RKO (cell line): ENCODE measurements at regions not wholly inside any gene's neighbourhood (a gene's known extent, or its start where the extent isn't known, plus 50 kb on each side); places are given as distances from the start of the nearest gene placed in this dataset.

Experiments
- DNase-seq: peaks from one replicate; pipeline ENCODE4 v3.0.0-alpha.2; 2016; ENCODE audit warnings: low spot score

DNA sequence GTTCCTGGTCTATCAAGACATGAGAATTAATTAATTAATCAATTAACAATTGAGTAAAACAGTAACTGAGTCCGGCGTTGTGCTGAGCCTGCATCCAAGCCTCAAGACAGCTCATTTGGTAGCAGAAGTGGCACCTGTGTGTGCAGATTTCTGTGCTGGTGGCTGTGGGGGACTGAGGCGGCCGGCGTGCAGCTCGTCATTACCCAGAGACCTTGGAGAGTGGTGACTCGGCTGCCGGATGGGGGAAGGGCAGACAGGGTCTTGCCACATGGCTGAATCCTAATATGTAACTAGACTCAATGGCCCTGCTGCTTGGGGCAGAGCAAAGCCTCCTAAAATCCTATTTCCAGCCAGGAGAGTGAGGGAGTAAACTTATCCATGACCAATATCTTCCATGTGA is 510.2 kb downstream of the TCERG1L start:
- no peak for DNase-seq

DNA sequence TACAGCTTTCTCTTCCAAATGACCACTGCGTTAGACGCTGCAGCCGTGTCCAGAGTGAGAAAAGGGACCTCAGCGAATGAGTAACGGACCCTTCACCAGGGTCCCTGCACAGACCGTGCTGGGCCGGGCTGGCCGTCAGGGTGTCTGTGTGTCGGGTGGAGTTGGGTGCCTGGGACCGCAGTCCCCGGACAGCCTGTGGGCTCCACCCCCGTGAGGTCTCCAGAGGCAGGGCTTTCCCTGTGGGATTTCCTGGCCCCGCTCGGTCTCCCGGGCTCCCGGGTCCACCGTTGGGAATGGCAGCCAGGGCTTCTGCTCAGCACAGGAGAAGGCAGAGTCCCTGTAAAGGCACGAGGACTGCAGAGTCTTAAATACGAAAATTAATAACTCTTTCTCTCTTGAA is 509.7 kb downstream of the TCERG1L start:
- DNase-seq, result no peak

DNA sequence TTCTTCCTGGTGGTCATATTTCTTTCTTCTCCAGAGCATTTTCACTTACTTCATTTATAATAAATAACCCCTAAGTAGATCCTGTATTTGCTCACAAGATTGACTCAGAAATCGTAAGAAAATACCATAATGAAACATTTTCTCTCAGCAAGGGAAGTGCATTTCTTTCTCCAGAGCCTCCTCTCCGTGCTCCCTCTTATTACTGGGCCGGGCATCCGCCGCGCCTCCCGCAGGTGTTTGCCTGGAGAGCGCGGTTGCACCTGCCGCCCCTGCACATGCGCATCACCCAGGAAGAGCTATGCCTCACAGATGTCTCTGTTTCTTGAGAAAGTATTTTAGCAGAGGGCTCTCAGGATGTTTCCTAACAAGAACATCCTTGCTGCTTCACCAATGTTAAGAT is 509.2 kb downstream of the TCERG1L start:
- DNase-seq, result no peak

DNA sequence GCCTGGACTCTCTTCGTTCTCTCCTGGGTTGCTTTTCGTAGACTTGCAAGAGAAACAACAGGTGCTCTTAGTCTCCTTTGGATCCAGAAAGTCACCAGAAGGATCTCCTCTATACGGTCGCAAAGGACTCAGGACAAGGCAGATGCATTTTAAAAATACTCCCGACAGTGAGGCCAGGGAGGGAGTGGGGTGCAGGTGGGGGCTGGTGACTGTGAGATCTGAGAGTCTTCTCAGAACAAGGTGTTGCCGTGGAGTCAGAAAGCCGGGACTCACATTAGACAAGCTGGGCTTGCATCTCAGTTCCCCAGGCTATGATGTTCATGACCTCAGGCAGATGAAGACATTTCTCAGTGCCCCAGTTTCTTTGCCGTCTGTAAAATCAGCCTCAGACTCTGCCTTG is 507.2 kb downstream of the TCERG1L start:
- no peak for DNase-seq

DNA sequence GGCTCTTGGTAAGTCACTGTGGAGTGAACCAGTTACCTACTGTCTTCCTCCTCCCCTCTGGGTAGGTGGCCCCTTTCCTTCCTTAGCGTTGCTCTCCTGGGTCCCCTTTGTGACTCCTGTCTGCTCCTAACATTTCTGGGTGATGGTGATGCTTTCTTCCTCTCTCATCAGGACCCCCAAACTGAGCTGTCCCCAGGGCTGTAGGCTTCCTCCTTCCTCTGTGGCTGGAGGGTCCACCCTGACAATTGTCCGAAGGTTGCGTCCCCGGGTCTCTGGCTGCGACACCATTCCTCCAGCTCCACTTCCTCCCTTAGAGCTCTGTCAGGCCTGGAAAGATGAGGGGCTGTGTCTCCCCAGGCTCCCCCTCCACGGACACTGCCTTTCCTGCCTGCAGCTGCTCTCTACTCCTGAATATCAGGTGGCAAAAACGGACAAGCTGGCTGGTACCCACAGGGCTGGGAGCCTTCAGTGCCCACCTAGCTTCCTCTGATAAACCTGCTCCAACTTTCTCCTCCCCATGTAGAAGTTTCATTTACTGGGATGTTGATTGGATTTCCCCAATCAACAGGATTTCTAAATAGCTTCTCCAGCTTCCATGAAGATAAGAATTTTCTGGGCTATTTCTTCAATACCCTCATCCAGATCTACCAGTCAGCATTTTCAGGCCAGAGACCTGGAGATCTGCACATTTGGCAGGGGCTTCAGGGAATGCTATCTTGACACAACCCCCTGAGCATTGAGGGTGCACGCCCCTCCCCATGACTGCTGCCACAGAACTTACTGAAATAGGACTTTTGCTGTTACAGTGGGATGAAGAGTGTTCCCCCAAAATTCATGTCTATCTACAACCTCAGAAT is 506.5 kb downstream of the TCERG1L start:
- no peak for DNase-seq

DNA sequence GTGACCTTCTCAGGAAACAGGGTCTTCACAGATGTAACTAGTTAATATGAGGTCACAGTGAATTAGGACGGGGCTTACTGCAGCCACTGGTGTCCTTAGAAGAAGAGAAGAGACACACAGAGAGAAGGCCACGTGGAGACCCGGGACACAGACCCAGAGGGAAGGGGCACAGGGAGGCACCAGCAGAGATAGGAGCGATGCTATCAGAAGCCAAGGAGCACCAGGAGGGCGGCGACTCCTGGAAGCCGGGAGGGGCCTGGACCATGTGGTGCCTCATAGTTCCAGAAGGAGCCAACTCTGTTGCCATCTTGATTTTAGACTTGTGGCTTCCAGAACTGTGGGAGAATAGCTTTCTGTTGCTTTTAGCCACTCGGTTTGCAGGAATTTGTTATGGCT is 505.9 kb downstream of the TCERG1L start:
- no peak for DNase-seq

DNA sequence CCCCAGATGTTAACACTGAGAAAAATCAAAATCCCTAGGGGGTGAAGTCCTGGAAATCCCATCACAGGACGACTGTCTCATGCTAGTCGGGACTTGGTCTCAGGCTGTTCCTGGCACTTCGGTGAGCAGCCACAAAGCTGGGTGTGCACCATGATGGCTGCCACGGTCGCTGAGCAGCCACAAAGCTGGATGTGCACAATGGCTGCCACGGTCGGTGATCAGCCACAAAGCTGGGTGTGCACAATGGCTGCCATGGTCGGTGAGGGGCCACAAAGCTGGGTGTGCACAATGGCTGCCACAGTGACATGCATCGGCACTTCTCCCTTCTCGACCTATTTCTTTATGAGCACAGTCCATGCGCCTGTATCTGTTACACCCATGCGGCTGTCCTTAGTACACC is 505.1 kb downstream of the TCERG1L start:
- DNase-seq, result no peak

DNA sequence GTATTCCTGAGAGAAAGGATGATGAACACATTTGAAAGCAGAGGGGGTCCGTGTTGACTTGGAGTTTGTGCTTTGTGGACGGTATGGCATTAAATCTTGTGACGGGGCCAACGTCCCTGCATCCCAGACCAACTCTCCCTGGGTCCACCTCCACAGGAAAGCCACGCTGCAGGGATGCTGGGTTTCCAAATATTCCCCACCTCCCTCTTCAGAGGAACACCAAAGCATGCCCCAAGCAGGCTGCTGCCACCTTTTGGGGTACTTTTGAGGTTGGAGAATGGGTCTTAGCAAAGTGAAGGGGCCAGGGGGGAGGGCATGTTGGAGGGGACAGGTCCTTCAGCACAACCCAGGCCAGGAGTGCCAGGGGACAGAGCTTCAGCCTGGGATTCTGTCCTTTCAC is 504.4 kb downstream of the TCERG1L start:
- DNase-seq, result no peak

DNA sequence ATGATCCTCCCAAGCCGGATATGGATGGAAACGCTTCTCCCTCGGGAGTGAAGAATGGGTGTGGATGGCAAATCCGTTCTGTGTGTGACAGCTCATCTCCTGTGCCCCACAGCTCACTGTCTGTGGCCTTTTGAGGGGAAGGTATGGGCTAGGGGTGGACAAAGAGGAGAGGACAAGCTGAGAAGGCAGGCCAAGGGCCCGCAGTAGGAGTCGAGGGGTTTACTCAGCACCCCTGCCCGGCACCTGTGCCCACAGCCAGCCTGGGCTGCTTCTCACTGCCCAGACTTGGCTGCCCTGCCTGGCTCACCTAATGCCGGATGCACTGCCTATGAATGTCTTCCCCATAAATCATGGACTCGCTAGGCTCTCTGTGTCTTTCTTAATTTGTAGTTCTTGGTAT is 503.8 kb downstream of the TCERG1L start:
- DNase-seq, result no peak

DNA sequence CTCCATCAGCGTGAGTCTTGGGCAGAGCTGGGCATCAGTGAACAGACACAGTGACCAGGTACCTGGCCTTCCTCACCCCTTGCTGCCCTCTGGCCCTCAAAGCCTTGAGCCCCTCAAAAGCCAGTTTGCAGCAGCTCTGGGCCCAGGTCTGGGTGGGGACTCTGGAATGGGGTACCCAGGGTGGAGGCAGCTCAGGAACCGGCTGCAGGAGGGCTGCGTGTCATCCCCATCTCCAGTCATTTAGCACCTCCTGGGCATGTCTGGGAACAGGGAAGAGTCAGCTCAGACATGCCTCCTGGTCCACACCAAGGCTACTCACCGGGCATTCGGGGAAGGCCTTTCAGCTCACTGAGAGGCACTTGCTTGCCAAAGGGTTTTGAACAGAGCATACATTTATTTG is 503.3 kb downstream of the TCERG1L start:
- DNase-seq, result no peak

DNA sequence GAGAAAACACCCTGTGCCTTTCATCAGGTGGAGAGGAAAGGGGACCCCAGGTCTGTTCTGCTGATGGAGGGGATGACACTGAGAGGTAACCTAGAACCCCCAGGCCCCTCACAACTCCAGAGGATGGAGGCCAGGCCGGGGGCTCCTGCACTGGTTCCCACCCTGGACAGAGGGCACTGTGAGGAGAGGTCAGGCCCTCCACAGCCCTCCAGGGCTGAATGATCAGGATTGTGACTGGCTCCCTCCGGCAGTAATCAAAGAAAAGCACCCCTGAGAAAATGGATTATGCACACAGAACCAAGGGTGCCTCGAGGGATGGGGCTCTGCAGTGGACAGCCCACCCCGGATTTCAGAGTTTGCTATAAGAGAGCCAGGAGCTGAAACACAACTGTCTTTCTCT is 502.8 kb downstream of the TCERG1L start:
- DNase-seq, result no peak

DNA sequence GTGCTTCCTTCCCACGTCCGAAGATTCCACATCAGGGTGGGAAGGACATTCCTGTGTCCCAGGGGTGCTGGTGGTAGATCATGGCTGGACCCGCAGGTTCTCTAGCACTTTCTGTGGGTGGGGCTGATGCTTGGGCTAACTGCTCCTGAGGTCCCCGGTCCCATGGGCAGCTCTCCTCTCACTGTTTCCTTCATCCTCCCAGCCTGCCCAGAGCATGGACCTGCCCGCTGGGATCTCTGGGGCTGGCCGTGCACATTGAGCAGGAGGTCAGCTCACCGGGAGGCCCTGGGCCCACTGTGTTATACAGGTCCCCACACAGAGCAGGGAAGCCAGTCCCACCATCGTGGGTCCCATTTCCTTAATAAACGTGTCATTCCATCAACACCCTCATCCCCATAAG is 502.3 kb downstream of the TCERG1L start:
- DNase-seq, result no peak

DNA sequence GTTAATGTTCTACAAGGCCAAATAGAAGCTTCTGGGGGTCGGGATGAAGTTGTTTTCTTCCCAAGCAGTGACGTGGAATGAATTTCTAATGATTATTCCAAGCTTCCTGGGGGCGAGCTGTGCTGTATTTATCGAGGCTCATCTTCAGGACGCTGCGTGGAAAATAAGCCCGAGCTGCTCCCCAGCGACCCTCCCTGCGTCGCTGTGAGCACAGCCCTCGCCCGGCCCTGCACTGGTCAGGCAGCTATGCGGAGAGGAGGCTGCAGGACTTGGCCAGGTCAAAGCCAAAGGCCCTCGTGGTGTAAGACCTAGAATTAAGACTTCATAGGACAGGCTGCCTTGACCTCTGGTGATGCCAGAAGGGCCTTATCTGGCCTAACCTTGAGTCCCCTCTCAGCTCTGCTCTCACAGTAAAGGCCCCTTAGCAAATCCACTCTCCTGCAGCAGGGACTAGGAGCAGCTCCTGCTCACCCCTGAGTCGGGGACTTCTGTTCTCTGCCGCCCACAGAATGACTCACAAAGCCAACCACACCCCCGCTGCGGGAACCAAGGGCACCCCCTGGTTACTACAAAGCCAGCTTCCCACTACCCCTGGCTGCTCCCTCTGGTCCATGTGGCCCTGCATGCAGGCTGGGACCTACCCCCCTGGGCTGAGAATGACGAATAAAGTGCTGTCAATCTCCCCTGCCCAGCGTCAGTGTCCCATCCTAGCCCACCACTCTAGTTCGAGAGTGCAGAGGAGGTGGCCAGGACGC is 501.6 kb downstream of the TCERG1L start:
- no peak for DNase-seq

DNA sequence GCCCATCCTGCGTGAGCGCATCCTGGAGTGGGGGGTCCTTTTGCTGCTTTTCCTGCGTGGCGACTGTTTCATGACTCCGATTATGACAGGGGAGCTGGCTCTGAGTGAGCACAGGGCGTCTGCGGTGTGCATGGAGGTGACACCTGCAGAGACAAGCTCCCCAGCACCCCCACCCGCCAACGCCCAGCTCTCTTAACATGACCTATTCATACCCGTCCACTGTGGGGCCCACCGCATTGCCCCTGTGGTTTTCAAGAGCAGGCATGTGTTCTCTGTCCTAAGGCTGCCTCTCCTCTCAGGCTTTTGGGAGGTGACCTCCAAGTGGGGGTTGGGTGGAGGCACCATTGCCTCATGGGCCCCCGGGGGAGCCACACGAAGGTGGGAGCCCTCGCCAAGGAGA is 500.7 kb downstream of the TCERG1L start:
- DNase-seq, result no peak

DNA sequence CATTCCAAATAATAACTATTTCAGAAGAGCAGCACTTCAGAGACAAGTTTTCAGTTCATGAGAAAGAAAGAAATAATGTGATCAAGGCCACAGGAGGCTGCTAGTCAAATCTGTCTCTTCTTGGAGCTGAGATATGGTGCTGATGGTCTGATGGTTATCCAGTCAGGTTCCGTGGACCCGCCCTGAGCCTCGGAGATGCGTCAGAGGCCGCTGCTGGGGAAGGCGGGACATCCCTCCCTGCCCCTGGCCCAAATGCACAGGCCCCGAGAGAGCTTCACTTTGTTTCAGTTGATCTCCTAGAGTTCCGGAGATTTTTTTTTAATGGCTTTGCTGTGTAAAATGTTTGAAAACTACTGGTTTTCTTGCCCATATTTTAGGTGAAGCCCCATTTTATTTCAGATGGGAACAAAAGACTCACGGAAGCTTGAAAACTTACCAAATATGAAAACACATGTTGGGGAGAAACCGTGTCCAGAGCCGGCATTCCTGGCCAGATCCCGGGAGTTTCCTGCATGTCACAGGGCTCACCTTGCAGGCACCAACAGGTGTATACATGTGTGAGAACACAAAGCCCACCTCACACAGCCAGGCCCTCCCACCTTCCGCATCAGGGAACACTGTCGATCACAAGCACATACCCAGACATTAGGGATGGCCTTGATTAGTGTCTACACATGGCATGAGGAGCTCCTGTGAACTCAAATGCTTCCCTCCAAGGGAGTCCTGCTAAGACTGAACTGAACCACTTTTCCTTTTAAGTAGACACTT is 499.0 kb downstream of the TCERG1L start:
- DNase-seq, result no peak

DNA sequence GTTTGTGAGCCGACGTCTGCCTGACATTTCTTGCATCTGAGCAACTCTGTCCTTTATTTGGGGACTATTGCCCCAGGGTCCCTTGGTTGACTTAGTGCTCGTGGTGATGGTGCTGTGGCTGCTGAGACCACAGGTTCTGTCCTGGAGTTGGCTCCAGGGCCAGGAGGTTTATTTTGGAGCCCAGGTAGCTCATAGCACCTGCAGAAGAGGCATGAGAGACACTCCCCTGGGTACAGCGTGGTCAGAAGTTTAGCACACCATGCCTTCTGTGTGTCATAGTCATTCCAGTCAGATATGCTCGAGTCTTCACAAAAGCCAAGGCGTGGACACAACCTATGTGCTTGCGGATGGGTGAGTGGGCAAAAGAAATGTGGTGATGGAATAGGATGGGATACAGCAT is 496.9 kb downstream of the TCERG1L start:
- DNase-seq, result no peak

DNA sequence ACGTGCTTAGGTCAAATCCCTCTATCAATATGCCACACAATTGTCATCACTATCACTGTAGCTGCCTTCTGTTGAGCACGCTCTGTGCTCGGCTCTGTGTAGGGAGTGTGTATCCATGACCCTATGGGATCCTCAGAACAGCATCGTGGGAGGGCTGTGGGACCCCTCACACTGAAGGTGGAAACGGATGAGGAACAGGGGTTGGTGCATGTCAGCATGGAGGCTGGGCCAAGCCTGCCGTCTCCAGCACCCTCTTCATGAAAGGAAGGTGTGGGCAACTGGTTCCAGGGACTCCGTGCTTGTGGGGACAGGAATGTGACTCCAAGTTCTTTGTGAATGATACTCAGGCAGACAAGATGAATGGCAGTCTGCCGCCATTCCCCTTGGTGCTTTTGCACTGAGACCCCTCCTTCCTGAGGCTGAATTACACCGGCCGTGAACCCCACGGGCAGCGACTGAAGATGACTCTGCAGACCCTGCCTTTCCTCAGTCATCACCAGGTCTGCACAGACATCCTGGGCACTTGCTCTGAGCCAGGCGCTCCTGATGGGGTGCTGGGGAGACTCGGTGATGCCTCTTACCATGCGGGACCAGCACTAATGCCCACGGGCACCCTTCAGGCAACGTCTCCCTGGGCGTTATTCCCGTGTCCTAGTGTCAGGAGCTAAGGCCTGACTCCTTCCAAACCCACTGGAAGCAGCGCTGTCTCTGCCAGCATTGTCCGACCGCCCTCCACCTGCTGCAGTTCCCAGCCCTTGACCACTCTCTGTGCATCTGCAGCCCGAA is 495.2 kb downstream of the TCERG1L start:
- DNase-seq, result no peak

DNA sequence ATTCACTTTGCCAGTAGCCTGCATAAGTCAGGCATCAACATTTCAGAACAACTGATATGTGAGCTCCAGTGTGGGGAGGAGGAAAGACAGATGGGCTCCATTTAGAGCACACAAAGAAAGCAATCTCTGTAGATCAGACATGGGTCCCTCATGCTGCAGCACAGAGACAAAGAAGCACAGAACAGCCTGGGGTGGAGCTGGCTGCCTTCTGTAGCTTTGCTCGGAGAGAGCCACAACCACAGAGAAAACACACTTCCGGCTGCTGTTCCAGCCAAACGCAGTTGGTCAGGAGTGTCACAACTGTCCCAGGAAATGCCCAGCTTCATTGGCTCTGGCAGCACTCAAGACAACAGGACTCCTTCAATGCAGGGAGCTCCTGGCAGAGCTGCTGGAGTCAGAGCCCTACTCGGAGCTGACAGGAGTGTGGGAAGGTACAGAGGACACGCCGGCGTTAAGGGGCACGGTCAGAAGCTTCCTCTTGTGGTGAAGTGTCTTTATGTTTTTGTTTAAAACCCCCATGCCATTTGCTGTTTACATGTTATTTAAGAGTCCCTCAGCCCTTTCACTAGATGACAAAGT is 494.4 kb downstream of the TCERG1L start:
- DNase-seq, result no peak

DNA sequence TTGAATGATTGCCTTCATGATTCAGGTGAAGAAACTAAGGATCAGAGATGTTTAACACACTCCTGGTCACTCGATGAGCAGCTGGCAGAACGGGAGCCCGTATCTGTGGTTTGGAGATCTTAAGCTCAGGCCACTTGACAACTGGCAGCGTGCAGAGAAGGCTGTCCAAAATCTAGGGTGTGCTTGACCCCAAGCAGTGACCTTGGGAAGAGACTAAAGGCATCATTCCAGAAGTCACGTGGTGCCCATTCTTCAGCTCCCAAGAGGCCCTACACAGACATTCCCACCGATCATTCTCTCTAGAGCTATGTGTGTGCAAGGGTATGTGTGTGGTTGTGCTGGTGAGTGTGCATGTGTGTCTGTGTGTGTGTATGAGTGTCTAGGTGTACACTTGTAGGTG is 493.8 kb downstream of the TCERG1L start:
- no peak for DNase-seq

DNA sequence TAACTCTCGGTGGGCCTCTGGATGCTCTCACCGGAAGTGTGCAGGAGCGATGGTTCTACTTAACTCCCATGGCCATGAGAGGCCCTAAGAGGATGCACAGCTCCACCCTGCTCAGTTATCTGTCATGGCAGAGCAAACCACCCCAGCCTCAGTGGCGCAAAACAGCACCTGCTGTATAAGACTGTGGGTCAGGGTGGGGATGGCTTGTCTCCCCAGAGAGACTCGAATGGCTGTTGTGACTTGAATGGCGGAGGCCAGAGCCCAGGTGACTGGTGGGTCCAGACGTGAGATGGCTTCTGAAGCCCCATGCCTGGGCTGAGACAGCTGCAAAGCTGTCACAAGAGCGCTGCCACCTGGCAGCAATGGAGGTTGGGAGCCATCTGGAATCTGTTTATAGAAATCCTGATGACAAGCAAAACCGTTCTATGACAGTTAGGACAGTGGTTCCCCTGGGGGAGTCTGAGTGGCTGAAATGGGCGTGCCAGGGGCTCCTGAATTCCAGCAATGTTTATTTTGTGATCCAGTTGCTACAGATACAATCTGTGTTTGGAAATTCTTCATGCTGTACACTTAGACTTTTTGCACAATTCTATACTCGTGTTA is 490.5 kb downstream of the TCERG1L start:
- DNase-seq, result no peak
